ENCODE measurements at regions not wholly inside any gene's neighbourhood (a gene's known extent, or its start where the extent isn't known, plus 50 kb on each side); places are given as distances from the start of the nearest gene placed in this dataset.
"Not testable (repeated sequence)": the region's sequence is repeated elsewhere in the genome, so short reads cannot be mapped to it uniquely, and the experiment has no call there.

- Histone ChIP-seq H3K4me1 (ENCODE audit: control insufficient read depth, insufficient read depth, low read length) (peaks cover 6% of the 10 kb centered on the region), H3K27ac (ENCODE audit: low read depth, low read length) (no peak overlapping the region), H3K9ac (ENCODE audit: low read length) (no peak overlapping the region), H3K4me3 (ENCODE audit: low read length) (no peak overlapping the region), H3K27me3 (ENCODE audit: control insufficient read depth, insufficient read depth, low read length) (no peaks in the 10 kb centered on the region), H3K36me3 (ENCODE audit: control insufficient read depth, insufficient read depth, low read length) (no peaks in the 10 kb centered on the region)
Measured at GRCh38 chr12:124702736-124703135, 135.3 kb upstream of the NCOR2 start.

DNA sequence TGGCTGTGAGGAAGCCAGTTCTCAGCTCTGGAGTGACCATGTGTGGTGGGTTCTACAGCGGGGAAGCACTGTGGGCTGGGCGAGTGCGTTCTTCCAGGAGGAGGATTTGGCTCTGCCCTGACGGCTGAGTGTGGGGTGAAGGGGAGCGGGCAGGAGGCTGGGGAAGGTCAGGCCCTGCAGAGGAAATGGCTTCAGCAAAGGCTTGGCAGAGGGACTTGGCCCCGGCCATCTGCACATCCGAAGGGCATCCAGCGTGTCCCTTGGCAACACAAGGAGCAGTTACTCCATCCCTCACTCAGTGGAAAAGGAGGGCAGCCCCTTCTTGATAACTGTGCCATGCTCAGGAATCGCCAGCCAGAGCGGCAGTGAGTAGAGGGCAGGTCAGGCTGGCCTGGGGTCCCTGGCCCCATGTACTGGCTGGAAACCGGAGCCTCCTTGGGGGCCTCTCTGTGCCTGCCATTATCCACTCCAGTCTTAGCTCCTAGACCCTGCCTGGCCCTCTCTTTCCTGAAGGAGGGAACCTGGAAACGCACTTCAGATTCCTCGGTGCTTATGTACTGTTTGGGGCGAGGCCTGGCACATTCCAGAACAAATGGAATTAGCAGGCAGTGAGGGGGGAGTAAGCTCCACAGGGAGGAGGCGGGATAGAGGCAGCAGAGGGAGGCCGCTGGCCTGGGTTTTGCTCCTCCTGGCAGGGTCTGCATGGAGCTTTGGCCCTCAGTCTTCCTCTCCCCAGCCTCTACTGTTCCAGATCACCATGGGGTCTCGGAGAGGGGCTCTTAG is 133.6 kb upstream of the NCOR2 start:
- Histone ChIP-seq H3K9ac (ENCODE audit: low read length) (no peak overlapping the region), H3K27me3 (ENCODE audit: control insufficient read depth, insufficient read depth, low read length) (no peaks in the 10 kb centered on the region), H3K4me3 (ENCODE audit: low read length) (no peak overlapping the region), H3K36me3 (ENCODE audit: control insufficient read depth, insufficient read depth, low read length) (no peaks in the 10 kb centered on the region), H3K27ac (ENCODE audit: low read depth, low read length) (peak overlapping the region; percentile 30), H3K4me1 (ENCODE audit: control insufficient read depth, insufficient read depth, low read length) (peaks cover 6% of the 10 kb centered on the region)

- Histone ChIP-seq H3K27me3 (ENCODE audit: control insufficient read depth, insufficient read depth, low read length) (no peaks in the 10 kb centered on the region), H3K9ac (ENCODE audit: low read length) (no peak overlapping the region), H3K4me3 (ENCODE audit: low read length) (no peak overlapping the region), H3K27ac (ENCODE audit: low read depth, low read length) (no peak overlapping the region), H3K4me1 (ENCODE audit: control insufficient read depth, insufficient read depth, low read length) (peaks cover 6% of the 10 kb centered on the region), H3K36me3 (ENCODE audit: control insufficient read depth, insufficient read depth, low read length) (no peaks in the 10 kb centered on the region)
Measured at GRCh38 chr12:124699909-124700308, 132.5 kb upstream of the NCOR2 start.

- Histone ChIP-seq H3K27ac (ENCODE audit: low read depth, low read length) (no peak overlapping the region), H3K9ac (ENCODE audit: low read length) (no peak overlapping the region), H3K4me3 (ENCODE audit: low read length) (no peak overlapping the region), H3K36me3 (ENCODE audit: control insufficient read depth, insufficient read depth, low read length) (no peaks in the 10 kb centered on the region), H3K4me1 (ENCODE audit: control insufficient read depth, insufficient read depth, low read length) (peaks cover 6% of the 10 kb centered on the region), H3K27me3 (ENCODE audit: control insufficient read depth, insufficient read depth, low read length) (no peaks in the 10 kb centered on the region)
Measured at GRCh38 chr12:124698998-124699305, 131.5 kb upstream of the NCOR2 start.

DNA sequence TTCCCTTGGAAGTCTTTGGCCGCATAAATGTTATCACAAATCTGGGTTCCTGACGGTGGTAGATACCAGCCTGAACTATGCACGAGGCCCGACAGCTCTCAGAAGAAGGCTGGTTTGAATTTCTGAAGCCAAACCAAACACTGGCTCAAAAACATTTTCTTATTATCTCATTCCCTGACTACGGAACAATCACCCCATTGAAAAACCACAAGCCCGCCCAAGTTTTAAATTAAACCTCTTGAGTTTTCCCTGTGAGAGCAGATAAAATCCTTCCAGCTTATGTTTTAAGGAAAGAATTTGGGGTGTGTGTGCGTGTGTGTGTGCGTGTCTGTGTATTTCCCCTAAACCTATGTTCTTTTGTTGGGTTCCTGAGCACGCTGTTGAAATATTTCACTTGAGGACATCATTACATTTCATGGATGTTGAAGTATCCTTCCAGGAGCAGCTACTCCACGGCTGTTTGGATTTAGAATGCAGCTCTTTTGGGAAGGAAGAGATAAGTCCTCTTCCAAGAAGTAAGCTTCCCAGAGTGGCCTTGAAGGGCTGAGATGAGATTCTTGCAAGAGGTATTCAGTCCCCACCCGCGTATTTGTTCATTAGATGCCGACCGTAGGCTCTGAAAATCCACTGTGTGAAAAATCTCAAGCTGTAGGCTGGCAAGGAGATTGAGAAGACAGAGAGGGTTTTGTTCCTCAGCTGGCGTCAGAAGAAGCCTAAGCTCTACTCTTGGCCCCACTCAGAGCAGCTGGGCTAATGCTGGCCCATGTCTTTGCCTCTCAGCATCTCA is 131.0 kb upstream of the NCOR2 start:
- Histone ChIP-seq H3K4me1 (ENCODE audit: control insufficient read depth, insufficient read depth, low read length) (peaks cover 6% of the 10 kb centered on the region), H3K9ac (ENCODE audit: low read length) (no peak overlapping the region), H3K27me3 (ENCODE audit: control insufficient read depth, insufficient read depth, low read length) (no peaks in the 10 kb centered on the region), H3K36me3 (ENCODE audit: control insufficient read depth, insufficient read depth, low read length) (no peaks in the 10 kb centered on the region), H3K4me3 (ENCODE audit: low read length) (no peak overlapping the region), H3K27ac (ENCODE audit: low read depth, low read length) (no peak overlapping the region)

GRCh38 chr12:124697722-124698121 is 130.3 kb upstream of the NCOR2 start:
- H3K9ac ChIP-seq (ENCODE audit: low read length): not testable (repeated sequence)

GRCh38 chr12:124696693-124697476 is 129.5 kb upstream of the NCOR2 start:
- Histone ChIP-seq H3K36me3 (ENCODE audit: control insufficient read depth, insufficient read depth, low read length) (no peaks in the 10 kb centered on the region), H3K9ac (ENCODE audit: low read length) (no peak overlapping the region), H3K4me1 (ENCODE audit: control insufficient read depth, insufficient read depth, low read length) (peaks cover 6% of the 10 kb centered on the region), H3K27ac (ENCODE audit: low read depth, low read length) (no peak overlapping the region), H3K4me3 (ENCODE audit: low read length) (no peak overlapping the region), H3K27me3 (ENCODE audit: control insufficient read depth, insufficient read depth, low read length) (no peaks in the 10 kb centered on the region)

More at GRCh38 chr12:124697722-124698121, 130.3 kb upstream of the NCOR2 start:
- not testable (repeated sequence) for H3K27me3 ChIP-seq (ENCODE audit: control insufficient read depth, insufficient read depth, low read length); H3K27ac ChIP-seq (ENCODE audit: low read depth, low read length); H3K4me1 ChIP-seq (ENCODE audit: control insufficient read depth, insufficient read depth, low read length); H3K36me3 ChIP-seq (ENCODE audit: control insufficient read depth, insufficient read depth, low read length); H3K4me3 ChIP-seq (ENCODE audit: low read length)

DNA sequence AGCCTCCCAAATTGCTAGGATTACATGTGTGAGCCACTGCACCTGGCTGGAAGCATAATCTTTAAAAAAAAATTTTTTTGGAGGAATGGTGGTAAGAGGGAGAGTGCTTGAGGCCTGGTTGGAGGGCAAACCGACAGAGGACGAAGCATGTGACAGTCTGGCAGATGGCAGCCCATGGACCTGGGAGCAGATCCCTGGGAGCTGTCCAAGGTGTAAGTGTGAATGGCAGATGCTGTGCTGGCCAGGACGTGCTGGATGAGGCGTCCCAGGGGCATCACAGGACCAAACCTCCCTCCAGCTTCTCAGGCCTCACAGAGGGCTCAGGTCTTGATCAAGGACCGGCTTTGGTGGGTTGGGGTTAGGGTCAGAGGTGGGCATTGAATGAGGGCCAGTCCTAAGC is 128.4 kb upstream of the NCOR2 start:
- H3K27me3 ChIP-seq (ENCODE audit: control insufficient read depth, insufficient read depth, low read length): no peaks in the 10 kb centered on the region
- H3K4me1 ChIP-seq (ENCODE audit: control insufficient read depth, insufficient read depth, low read length): no peaks in the 10 kb centered on the region
- no peak overlapping the region for H3K27ac ChIP-seq (ENCODE audit: low read depth, low read length)
- H3K4me3 ChIP-seq (ENCODE audit: low read length): no peak overlapping the region
- no peak overlapping the region for H3K9ac ChIP-seq (ENCODE audit: low read length)
- no peaks in the 10 kb centered on the region for H3K36me3 ChIP-seq (ENCODE audit: control insufficient read depth, insufficient read depth, low read length)

GRCh38 chr12:124694846-124695497 is 127.6 kb upstream of the NCOR2 start:
- Histone ChIP-seq H3K27ac (ENCODE audit: low read depth, low read length) (no peak overlapping the region), H3K4me1 (ENCODE audit: control insufficient read depth, insufficient read depth, low read length) (no peaks in the 10 kb centered on the region), H3K4me3 (ENCODE audit: low read length) (no peak overlapping the region), H3K9ac (ENCODE audit: low read length) (no peak overlapping the region), H3K36me3 (ENCODE audit: control insufficient read depth, insufficient read depth, low read length) (no peaks in the 10 kb centered on the region), H3K27me3 (ENCODE audit: control insufficient read depth, insufficient read depth, low read length) (no peaks in the 10 kb centered on the region)

DNA sequence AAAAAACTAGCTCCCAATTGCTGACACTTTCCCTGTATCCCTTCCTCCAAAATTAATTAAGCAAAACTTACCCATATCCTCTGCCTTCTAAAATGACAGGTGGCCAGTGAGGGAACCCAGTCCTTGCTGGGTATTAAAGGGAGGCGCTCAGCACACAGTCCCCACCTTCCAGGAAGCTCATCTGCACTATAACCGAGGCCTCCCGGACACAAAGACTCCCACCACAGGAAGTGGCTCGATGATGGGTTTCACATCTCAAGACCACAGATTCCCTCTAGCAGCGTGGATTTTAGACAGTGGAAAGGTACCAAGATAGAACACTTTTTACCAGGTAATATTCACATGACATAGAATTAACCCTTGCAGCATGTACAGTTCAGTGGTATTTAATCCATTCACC is 126.8 kb upstream of the NCOR2 start:
- Histone ChIP-seq H3K36me3 (ENCODE audit: control insufficient read depth, insufficient read depth, low read length) (no peaks in the 10 kb centered on the region), H3K27me3 (ENCODE audit: control insufficient read depth, insufficient read depth, low read length) (no peaks in the 10 kb centered on the region), H3K4me1 (ENCODE audit: control insufficient read depth, insufficient read depth, low read length) (no peaks in the 10 kb centered on the region), H3K27ac (ENCODE audit: low read depth, low read length) (no peak overlapping the region), H3K9ac (ENCODE audit: low read length) (no peak overlapping the region), H3K4me3 (ENCODE audit: low read length) (no peak overlapping the region)

DNA sequence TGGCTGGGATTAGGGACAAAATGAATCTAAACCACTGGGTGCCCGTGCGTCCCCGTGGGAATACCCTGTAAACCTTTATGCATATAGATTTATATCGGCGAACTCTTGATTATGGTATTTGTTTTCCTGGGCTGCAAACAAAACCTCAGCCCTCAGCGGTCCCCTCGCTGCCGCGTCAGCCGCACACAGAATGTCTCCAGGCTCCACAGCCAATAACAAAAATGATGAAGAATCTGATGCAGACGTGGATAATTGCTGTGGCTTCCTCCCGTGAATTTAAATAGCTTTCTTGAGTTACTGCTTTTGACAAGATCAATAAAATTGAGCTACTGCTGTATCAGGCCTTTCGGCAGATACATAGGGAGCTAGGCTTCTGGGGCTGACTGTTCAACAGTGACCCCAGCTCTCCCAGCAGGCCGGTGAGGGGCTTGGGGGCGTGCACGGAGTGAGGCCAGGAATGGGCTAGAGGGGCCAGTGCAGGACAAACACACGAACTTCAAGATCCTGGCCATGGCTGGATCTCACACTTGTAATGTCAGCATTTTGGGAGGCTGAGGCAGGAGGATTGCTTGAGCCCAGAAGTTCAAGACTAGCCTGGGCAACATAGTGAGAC is 125.8 kb upstream of the NCOR2 start:
- Histone ChIP-seq H3K4me3 (ENCODE audit: low read length) (no peak overlapping the region), H3K36me3 (ENCODE audit: control insufficient read depth, insufficient read depth, low read length) (no peaks in the 10 kb centered on the region), H3K4me1 (ENCODE audit: control insufficient read depth, insufficient read depth, low read length) (no peaks in the 10 kb centered on the region), H3K9ac (ENCODE audit: low read length) (no peak overlapping the region), H3K27ac (ENCODE audit: low read depth, low read length) (no peak overlapping the region), H3K27me3 (ENCODE audit: control insufficient read depth, insufficient read depth, low read length) (no peaks in the 10 kb centered on the region)

DNA sequence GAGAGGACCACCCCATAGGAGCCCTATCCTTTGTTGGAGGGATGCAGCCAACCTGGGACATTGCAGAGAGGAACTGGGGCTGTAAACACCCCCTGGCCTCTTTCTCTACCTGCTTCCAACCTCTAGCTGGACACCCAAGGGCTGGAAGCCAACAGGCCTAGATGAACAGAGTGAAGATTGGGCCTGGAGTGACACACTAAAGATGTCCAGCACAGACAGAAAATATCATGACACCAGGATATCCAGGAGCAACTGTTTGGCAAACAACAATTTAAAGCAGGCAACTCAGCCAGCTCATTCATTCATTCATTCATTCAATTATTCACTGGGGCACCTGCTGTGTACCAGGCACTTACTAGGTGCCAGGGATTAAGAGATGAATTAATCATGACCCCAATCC is 125.0 kb upstream of the NCOR2 start:
- no peaks in the 10 kb centered on the region for H3K27me3 ChIP-seq (ENCODE audit: control insufficient read depth, insufficient read depth, low read length)
- no peak overlapping the region for H3K4me3 ChIP-seq (ENCODE audit: low read length)
- H3K4me1 ChIP-seq (ENCODE audit: control insufficient read depth, insufficient read depth, low read length): peaks cover 7% of the 10 kb centered on the region
- H3K36me3 ChIP-seq (ENCODE audit: control insufficient read depth, insufficient read depth, low read length): no peaks in the 10 kb centered on the region
- H3K9ac ChIP-seq (ENCODE audit: low read length): no peak overlapping the region
- no peak overlapping the region for H3K27ac ChIP-seq (ENCODE audit: low read depth, low read length)
